Common myeloid progenitor, CD34-positive (primary cell): ENCODE measurements at regions not wholly inside any gene's neighbourhood (a gene's known extent, or its start where the extent isn't known, plus 50 kb on each side); places are given as distances from the start of the nearest gene placed in this dataset.
A peak's percentile ranks its signal among the peaks of the same experiment; 100 is the strongest.

Source experiments
- CTCF ChIA-PET: fragments of 350-600 bp; sonication (Branson Sonifier 250); formaldehyde crosslinking; loops from one replicate; lab custom pipeline; 2021; ENCODE audit warnings: antibody characterized with exemption; lab: Charles Lee
- POLR2A ChIA-PET: fragments of 350-600 bp; sonication (Branson Sonifier 250); formaldehyde crosslinking; loops from one replicate; lab custom pipeline; 2021; ENCODE audit warnings: antibody characterized with exemption; lab: Charles Lee
- DNase-seq, 3 donors: peaks; one replicate each; pipeline versions ENCODE4 v3.0.0 to v3.0.0-alpha.2; 2013
- H3K27ac ChIP-seq, 2 experiments: 1 replicate in 1 of 2; 2 replicates in 1 of 2; pipeline ENCODE4 v1.7.0; 2013; ENCODE audit warnings: inconsistent platforms in 2 of 2, low read length in 2 of 2, mild to moderate bottlenecking in 2 of 2, low read depth in 1 of 2, moderate library complexity in 1 of 2; ENCODE audit not compliant: severe bottlenecking in 2 of 2, insufficient read depth in 1 of 2, poor library complexity in 1 of 2
- H3K27me3 ChIP-seq, 5 experiments: replicated peaks in 2 of 5; 1 replicate in 3 of 5; 2 replicates in 2 of 5; pipeline versions ENCODE4 v1.6.1 to v1.7.0; 2013; ENCODE audit warnings: low read length in 4 of 5, mild to moderate bottlenecking in 2 of 5, moderate library complexity in 2 of 5, inconsistent platforms in 1 of 5; ENCODE audit not compliant: insufficient read depth in 5 of 5, control insufficient read depth in 4 of 5
- H3K36me3 ChIP-seq, 4 experiments: 1 replicate in 2 of 4; 2 replicates in 2 of 4; pipeline versions ENCODE4 v1.6.1 to v1.7.0; 2013; ENCODE audit warnings: low read length in 3 of 4, control low read depth in 1 of 4, mild to moderate bottlenecking in 1 of 4; ENCODE audit not compliant: control insufficient read depth in 4 of 4, insufficient read depth in 4 of 4
- H3K4me1 ChIP-seq, 4 experiments: 1 replicate in 3 of 4; 2 replicates in 1 of 4; pipeline versions ENCODE4 v1.6.1 to v1.7.1; 2013; ENCODE audit warnings: low read length in 3 of 4, mild to moderate bottlenecking in 3 of 4, control low read depth in 1 of 4, inconsistent platforms in 1 of 4, moderate library complexity in 1 of 4; ENCODE audit not compliant: control insufficient read depth in 4 of 4, insufficient read depth in 4 of 4; ENCODE audit errors: control extremely low read depth in 1 of 4
- H3K4me3 ChIP-seq, 7 experiments: 1 replicate in 4 of 7; 2 replicates in 3 of 7; pipeline versions ENCODE4 v1.5.1 to v1.7.0; 2013; ENCODE audit warnings: mild to moderate bottlenecking in 7 of 7, low read length in 6 of 7, moderate library complexity in 6 of 7, inconsistent platforms in 2 of 7, low read depth in 2 of 7, control low read depth in 1 of 7; ENCODE audit not compliant: insufficient read depth in 4 of 7, control insufficient read depth in 1 of 7; ENCODE audit errors: extremely low read depth in 1 of 7
- H3K9me3 ChIP-seq, 5 experiments: 1 replicate in 4 of 5; 2 replicates in 1 of 5; pipeline versions ENCODE4 v1.6.1 to v1.7.1; 2013; ENCODE audit warnings: low read length in 4 of 5, mild to moderate bottlenecking in 2 of 5, inconsistent platforms in 1 of 5, low read depth in 1 of 5, moderate library complexity in 1 of 5; ENCODE audit not compliant: control insufficient read depth in 4 of 5, insufficient read depth in 2 of 5; ENCODE audit errors: control extremely low read depth in 1 of 5
- WGBS: methylation state at CpG from one replicate; pipeline ENCODE4 v1.1.5; 2013; ENCODE audit not compliant: insufficient coverage; 5-methylcytosine and 5-hydroxymethylcytosine counted together

- no peaks in the 10 kb centered on the region for H3K9me3 ChIP-seq
- no peaks in the 10 kb centered on the region for H3K27me3 ChIP-seq
- no peak overlapping the region for H3K27ac ChIP-seq
- no peaks in the 10 kb centered on the region for H3K4me1 ChIP-seq
- no peak for DNase-seq
- WGBS, result 93% methylated on average over 2 of the region's 2 CpGs
- POLR2A ChIA-PET, result no interaction called here
- no peaks in the 10 kb centered on the region for H3K36me3 ChIP-seq
- CTCF ChIA-PET, result no interaction called here
- H3K4me3 ChIP-seq, result no peak overlapping the region
Observed at GRCh38 chr10:4212111-4212630, 427.2 kb upstream of the KLF6 start.

GRCh38 chr10:4208499-4208898, 423.5 kb upstream of the KLF6 start:
- no peaks in the 10 kb centered on the region for H3K27me3 ChIP-seq
- WGBS, result no CpG with 5 or more reads among the region's 5 CpGs
- POLR2A ChIA-PET, result no interaction called here
- no peaks in the 10 kb centered on the region for H3K36me3 ChIP-seq
- CTCF ChIA-PET, result no interaction called here
- no peaks in the 10 kb centered on the region for H3K9me3 ChIP-seq
- DNase-seq, result no peak
- H3K4me3 ChIP-seq, result no peak overlapping the region
- H3K4me1 ChIP-seq, result no peaks in the 10 kb centered on the region
- H3K27ac ChIP-seq, result no peak overlapping the region

DNA sequence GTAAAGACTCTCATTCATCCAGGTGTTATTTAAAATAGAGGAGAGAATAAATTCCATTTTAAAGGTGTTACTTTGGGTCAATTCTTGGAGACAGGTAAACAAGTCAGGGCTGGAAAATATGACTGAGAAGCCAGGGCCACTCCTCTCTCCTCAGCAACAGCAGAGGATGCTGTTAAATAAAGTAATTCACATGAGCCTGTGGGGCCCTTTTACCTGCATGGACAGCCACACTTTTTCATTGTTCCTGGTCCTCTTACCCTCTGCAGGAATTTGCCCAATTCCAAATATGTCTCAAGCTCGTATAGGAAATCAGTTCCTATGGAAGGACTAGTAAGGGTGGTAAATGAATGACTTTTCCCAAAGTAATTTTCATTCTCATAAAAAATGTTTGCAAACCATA, 420.1 kb upstream of the KLF6 start:
- H3K9me3 ChIP-seq, result no peaks in the 10 kb centered on the region
- H3K4me3 ChIP-seq, result no peak overlapping the region
- WGBS, result no CpG with 5 or more reads among the region's 1 CpG
- peaks cover 0 to 3% (median 0%) of the 10 kb centered on the region in 4 experiments for H3K4me1 ChIP-seq
- DNase-seq, result no peak
- no peaks in the 10 kb centered on the region for H3K36me3 ChIP-seq
- H3K27ac ChIP-seq, result no peak overlapping the region
- CTCF ChIA-PET, result interaction anchor here (1.2 kb wide), 1 partner anchor 9 kb away, joined by 3 read pairs; no protein-coding TSS in a partner anchor
- POLR2A ChIA-PET, result no interaction called here
- no peaks in the 10 kb centered on the region for H3K27me3 ChIP-seq

GRCh38 chr10:4202938-4203337, 417.9 kb upstream of the KLF6 start:
- whole genome bisulfite sequencing, result 100% methylated on average over 1 of the region's 1 CpG
- ChIA-PET CTCF (interaction anchor here (1.2 kb wide), 1 partner anchor 454 kb away, joined by 3 read pairs; no protein-coding TSS in a partner anchor), POLR2A (interaction anchor here (0.6 kb wide), 1 partner anchor 43 kb away, joined by 3 read pairs; no protein-coding TSS in a partner anchor)
- Histone ChIP-seq H3K36me3 (no peaks in the 10 kb centered on the region), H3K4me3 (no peak overlapping the region), H3K9me3 (no peaks in the 10 kb centered on the region), H3K27me3 (no peaks in the 10 kb centered on the region), H3K4me1 (peaks cover 0 to 3% (median 1%) of the 10 kb centered on the region in 4 experiments), H3K27ac (no peak overlapping the region)
- no peak for DNase-seq

DNA sequence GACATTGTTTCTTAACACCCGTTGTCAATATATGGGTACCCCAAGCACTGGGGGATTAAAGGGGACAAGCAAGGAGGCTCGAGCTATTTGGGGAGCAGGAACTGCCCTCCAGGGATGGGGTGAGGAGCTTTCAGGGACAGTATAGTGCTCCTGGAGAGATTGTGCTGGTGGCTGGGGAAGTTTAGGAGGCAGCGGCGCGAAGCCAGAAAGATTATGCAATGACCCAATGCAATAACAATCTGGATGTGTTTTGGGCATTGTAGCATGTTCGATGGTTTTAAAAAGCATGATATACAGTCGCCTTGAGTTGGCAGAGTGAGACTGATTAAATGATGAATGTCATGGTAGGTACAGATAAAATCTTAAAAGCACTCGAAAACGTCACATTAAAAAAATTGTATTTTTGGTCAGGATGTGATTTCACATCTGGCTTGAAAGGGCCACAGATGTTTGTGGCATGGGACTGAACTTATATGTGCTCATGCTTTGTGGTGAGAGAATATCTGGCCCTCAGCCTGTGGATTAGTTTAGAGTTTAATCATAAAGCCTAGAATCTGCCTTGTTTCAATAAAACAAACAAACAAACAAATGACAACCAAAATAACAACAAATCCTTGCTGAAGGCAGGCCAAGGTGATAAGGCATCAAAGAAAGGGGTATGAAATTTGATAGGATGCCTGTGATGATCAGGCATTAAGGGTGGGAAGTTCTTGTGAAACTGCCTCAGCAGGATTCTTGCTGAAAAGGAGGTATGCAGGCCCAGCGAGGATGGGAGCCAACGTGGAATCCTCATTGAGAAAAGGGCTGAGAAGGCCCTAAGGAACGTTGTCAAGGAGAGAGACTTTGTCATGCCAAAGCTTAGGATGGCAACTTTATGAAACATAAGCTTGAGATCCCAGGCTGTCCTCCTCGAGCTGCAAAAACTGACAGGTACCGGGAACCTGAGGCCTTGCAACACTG, 417.1 kb upstream of the KLF6 start:
- H3K4me1 ChIP-seq, result peaks cover 0 to 10% (median 3%) of the 10 kb centered on the region in 4 experiments
- H3K4me3 ChIP-seq, result no peak overlapping the region
- 51% methylated on average over 13 of the region's 14 CpGs for WGBS
- peak; percentile 5 to 81 (median 71) for DNase-seq
- H3K27ac ChIP-seq, result no peak overlapping the region
- no peaks in the 10 kb centered on the region for H3K9me3 ChIP-seq
- H3K27me3 ChIP-seq, result no peaks in the 10 kb centered on the region
- CTCF ChIA-PET, result no interaction called here
- POLR2A ChIA-PET, result interaction anchor here (0.6 kb wide), 1 partner anchor 44 kb away, joined by 3 read pairs; no protein-coding TSS in a partner anchor
- H3K36me3 ChIP-seq, result no peaks in the 10 kb centered on the region

- no peaks in the 10 kb centered on the region for H3K9me3 ChIP-seq
- no peaks in the 10 kb centered on the region for H3K36me3 ChIP-seq
- H3K4me3 ChIP-seq, result no peak overlapping the region
- WGBS, result no CpG with 5 or more reads among the region's 2 CpGs
- ChIA-PET POLR2A (no interaction called here), CTCF (interaction anchor here (1.1 kb wide), 1 partner anchor 125 kb away, joined by 3 read pairs; no protein-coding TSS in a partner anchor)
- H3K4me1 ChIP-seq, result peaks cover 0 to 19% (median 9%) of the 10 kb centered on the region in 4 experiments
- no peak for DNase-seq
- H3K27me3 ChIP-seq, result no peaks in the 10 kb centered on the region
- H3K27ac ChIP-seq, result no peak overlapping the region
Observed at GRCh38 chr10:4199196-4199595, 414.2 kb upstream of the KLF6 start.

GRCh38 chr10:4198216-4198615, 413.2 kb upstream of the KLF6 start:
- CTCF ChIA-PET, result no interaction called here
- H3K9me3 ChIP-seq, result no peaks in the 10 kb centered on the region
- no peaks in the 10 kb centered on the region for H3K36me3 ChIP-seq
- no peak for DNase-seq
- POLR2A ChIA-PET, result no interaction called here
- peaks cover 0 to 19% (median 9%) of the 10 kb centered on the region in 4 experiments for H3K4me1 ChIP-seq
- H3K4me3 ChIP-seq, result no peak overlapping the region
- no peak overlapping the region for H3K27ac ChIP-seq
- no peaks in the 10 kb centered on the region for H3K27me3 ChIP-seq
- 96% methylated on average over 4 of the region's 5 CpGs for WGBS
